EH (cell line): ENCODE measurements at regions not wholly inside any gene's neighbourhood (a gene's known extent, or its start where the extent isn't known, plus 50 kb on each side); places are given as distances from the start of the nearest gene placed in this dataset.

ENCODE experiments used
- DNase-seq: peaks from one replicate; pipeline ENCODE4 v3.0.0-alpha.2; 2015; ENCODE audit warnings: low read depth

GRCh38 chr5:84685121-84685894 lies 300.6 kb upstream of the EDIL3 start:
- no peak for DNase-seq

DNA sequence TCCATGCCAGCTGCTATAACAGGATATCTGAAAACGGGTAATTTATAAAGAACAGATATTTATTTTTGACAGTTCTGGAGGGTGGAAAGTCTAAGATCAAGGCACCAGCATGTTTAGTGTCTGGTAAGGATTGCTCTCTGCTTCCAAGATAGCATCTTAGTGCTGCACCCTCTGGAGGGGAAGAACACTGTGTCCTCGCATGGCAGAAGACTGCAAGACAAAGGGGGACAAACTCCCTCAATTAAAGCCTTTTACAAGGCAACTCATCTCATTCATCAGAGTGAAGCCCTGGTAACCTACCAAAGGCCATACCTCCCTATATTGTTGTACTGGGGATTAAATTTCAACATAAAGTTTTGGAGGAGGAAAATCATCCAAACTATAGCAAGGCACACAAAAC lies 298.9 kb upstream of the EDIL3 start:
- no peak for DNase-seq

- DNase-seq, result no peak
Observed at GRCh38 chr5:84682531-84682930, 297.9 kb upstream of the EDIL3 start.

DNA sequence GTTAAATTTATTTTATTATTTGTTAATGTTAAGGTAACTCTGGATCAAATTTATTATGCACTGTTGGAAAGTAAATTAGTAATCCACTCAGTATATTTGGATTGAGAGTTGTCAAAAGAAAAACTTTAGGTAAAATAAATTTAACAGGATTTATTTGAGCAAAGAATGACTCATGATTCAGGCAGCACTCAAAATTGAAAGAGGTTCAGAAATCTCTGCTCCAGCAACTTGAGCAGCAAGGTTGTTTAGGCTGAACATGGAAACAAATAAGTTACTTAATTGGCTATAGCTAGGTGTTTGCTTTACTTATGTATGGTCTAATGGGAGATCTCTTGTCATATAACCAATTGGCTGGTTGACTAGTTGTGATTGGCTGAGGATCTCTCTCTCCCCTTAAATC lies 296.2 kb upstream of the EDIL3 start:
- no peak for DNase-seq

GRCh38 chr5:84673785-84674184 lies 289.1 kb upstream of the EDIL3 start:
- no peak for DNase-seq

GRCh38 chr5:84667576-84667975 lies 282.9 kb upstream of the EDIL3 start:
- DNase-seq, result no peak

DNA sequence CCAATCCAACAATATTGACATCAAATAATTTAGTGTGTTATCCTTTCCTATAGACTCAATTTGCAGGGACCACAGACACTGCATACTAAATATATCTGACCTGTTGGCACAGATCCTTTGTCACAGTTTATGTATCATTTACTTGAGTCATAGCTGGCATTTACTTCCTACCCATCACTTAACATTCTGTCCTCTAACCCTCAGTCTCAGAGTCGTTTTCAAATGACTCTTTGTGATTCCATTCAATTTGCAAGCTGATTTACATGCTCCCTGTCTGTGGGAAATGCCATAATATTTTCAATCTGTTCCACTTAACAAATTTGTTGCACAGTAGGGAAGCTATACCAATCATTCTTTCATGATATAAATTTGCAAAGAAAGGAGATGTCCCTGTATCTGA lies 265.7 kb upstream of the EDIL3 start:
- no peak for DNase-seq

- DNase-seq, result no peak
Observed at GRCh38 chr5:84647581-84647980, 262.9 kb upstream of the EDIL3 start.

DNA sequence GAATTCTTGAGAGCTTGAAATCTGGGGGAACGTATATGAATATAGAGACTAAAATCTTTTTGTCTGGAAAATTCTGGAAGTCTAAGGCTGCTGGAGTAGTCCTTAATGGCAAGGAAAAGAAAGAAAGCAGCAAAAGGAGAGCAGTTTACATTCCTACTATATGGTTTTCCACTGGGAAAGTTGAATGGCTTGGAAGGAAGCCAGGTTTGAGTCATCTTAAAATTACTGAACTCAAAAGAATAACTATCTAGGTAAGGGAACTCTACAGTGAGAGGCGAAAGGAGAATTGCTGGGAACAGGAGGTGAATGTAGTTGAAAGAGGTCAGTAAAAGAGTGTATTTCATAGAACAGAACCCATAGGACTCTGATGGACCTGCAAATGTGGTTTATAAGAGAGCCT lies 258.1 kb upstream of the EDIL3 start:
- no peak for DNase-seq

GRCh38 chr5:84642324-84642723 lies 257.6 kb upstream of the EDIL3 start:
- no peak for DNase-seq

- no peak for DNase-seq
Observed at GRCh38 chr5:84637662-84638375, 253.1 kb upstream of the EDIL3 start.

- DNase-seq, result no peak
Observed at GRCh38 chr5:84635235-84636055, 250.8 kb upstream of the EDIL3 start.

DNA sequence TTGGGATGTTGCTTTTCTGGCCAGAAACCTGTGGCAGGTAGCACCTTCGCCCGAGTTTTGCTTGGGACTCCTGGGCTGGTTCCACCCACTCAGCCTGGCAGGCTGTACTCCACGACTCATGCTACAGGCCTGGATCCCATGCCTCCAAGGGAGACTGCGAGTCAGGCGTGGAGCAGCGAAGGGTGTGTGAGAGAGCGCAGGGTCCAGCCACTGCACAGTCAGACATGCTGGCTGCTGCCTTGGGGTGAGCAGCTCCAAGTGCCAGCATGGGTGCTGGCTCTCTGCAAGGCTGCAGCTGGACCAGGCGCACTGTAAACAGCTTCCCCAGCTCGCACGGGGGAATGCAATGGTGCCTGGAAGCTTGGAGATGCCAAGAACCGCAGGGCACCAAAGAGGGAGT lies 249.6 kb upstream of the EDIL3 start:
- DNase-seq, result no peak

DNA sequence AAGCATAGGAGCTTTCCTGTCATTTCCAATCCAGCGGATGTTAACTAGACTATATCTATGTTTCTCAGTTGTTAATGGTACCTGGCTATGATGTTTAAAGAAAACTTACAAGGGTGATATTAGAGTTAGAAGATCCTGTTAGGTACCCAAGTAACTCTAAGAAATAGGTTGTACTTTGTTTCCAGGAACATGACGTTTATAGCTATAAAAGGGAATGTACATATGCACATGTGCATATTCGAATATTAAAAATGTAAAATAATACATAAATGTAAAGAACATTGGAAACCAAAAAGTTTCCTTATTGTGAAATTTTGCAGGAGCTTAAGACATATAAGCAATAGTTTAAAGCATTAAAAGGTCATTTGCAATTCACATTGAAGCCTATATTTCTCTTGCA lies 247.7 kb upstream of the EDIL3 start:
- no peak for DNase-seq

DNA sequence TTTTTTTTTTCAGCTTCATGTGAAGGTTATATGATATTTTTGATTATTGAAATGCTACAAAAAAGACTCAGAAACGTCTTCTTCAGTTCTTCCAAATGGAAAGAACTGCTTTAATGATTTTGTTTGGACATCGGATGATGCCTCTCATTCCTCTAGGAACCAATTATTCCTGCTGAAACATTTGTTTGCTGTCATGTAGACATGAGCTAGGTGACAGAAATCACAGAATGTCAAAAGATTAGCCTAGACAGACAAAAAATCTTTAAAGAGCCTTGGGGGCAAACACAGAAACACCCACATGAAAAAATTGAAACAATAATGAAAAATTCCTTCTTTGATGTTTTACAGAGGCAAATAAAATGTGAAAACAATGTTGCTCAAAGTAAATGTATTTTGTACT lies 244.2 kb upstream of the EDIL3 start:
- no peak for DNase-seq

- no peak for DNase-seq
Observed at GRCh38 chr5:84623019-84623418, 238.3 kb upstream of the EDIL3 start.

DNA sequence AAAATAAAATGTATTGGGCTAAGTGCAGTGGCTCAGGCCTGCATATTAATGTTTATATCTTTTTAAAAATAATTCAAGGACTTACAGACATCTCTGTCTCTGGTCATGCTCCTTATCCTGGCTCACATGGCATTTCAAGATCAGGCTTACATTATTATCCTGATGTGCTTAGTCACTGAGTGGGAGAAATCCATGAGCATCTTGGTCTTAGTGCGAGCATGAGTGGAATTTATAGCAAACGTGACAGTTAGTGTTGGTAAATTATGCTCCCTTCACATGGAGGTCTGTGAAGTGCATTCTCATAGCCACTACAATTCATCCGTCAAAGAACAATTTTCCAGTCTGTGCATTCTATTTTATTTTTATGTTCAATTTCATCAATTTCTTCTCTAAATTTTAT lies 237.8 kb upstream of the EDIL3 start:
- DNase-seq, result no peak

- no peak for DNase-seq
Observed at GRCh38 chr5:84618262-84618661, 233.6 kb upstream of the EDIL3 start.

- no peak for DNase-seq
Observed at GRCh38 chr5:84614906-84615305, 230.2 kb upstream of the EDIL3 start.

DNA sequence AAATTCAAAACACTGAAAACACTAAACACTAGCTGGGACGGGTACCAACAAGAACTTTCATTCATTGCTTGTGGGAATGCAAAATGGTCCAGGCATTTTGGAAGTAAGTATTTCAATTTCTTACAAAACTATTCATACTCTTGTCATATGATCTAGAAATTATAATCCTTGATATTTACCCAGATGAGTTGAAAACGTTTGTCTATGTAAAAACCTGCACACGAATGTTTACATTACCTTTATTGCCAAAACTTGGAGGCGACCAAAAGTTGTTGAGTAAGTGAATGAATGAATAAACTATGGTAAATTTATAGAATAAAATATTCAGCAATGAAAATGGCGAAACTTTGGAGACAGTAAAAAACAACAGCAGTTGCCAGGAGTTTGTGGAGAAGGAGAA lies 222.1 kb upstream of the EDIL3 start:
- no peak for DNase-seq

DNA sequence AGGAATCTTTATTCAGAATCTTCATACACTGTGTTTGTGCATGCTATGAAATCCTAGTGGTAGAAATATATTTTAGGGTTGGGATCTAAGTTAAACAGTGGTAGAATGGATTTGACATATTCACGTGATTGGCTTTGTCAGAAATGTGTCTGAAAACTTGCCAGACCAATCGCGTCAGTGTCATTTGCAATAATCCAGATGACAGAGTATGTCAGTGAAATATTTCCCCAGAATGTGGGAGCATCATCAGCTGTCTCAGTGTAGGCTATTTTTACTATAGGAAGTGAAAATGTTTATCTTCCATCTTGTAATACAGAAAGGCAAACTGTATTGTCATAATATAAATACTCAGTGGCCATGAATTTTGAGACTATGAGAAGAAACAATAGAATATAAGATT lies 220.6 kb upstream of the EDIL3 start:
- DNase-seq, result no peak

- no peak for DNase-seq
Observed at GRCh38 chr5:84603568-84604185, 219.0 kb upstream of the EDIL3 start.

- DNase-seq, result no peak
Observed at GRCh38 chr5:84602371-84602771, 217.7 kb upstream of the EDIL3 start.
